HG03060 (cell line): ENCODE measurements at regions not wholly inside any gene's neighbourhood (a gene's known extent, or its start where the extent isn't known, plus 50 kb on each side); places are given as distances from the start of the nearest gene placed in this dataset.
"Not testable (repeated sequence)": the region's sequence is repeated elsewhere in the genome, so short reads cannot be mapped to it uniquely, and the experiment has no call there.

ENCODE experiments used
- ATAC-seq: cut with Tn5 transposase; IDR thresholded peaks from one replicate; pipeline ENCODE4 v1.9.1; 2021; ENCODE audit warnings: low read depth, moderate number of reproducible peaks; ENCODE audit not compliant: unreplicated experiment

GRCh38 chr4:23423540-23423939 is 466.3 kb downstream of the PPARGC1A start:
- ATAC-seq: no peak

DNA sequence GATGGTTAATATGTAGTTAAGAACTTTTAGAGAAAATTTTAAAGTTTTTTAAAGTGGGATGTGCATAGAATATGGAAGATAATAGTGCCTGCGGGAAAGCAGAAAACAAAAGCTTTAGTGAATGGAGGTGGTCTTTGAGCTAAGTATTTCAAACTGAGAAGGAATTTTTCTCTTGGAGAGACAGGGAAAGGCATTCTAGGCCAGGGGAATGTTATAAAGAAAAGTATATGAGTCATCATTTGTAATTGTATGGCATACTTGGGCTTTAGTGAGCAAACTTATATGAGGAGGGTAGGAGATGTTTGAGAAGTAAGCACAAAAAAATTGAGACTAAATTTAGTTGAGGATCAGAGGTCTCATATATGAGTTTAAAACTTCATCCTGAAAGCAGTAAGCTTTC is 467.0 kb downstream of the PPARGC1A start:
- no peak for ATAC-seq

- ATAC-seq: no peak
Observed at GRCh38 chr4:23413631-23414030, 476.2 kb downstream of the PPARGC1A start.

- ATAC-seq: no peak
Observed at GRCh38 chr4:23412701-23413100, 477.1 kb downstream of the PPARGC1A start.

GRCh38 chr4:23408913-23409312 is 480.9 kb downstream of the PPARGC1A start:
- ATAC-seq: not testable (repeated sequence)

GRCh38 chr4:23401572-23401971 is 488.3 kb downstream of the PPARGC1A start:
- no peak for ATAC-seq

GRCh38 chr4:23392860-23393458 is 496.9 kb downstream of the PPARGC1A start:
- no peak for ATAC-seq

DNA sequence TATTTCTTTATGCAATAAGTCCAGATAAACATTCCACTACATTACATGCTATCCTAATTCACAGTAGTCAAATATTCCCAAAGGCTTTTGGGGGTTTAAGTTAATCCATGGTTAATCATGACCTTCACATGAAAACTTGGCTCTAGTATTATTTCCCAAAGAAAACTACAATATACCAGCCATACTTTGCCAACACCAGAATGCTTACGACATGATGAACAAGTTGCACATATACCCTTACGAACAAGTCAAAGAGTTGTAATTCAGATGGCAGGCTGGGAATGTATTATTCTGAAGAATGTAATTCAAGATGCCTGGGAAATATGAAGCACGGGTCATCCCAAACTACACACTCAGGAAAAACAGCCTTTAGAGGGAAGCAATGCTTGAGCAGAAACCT is 499.6 kb downstream of the PPARGC1A start:
- no peak for ATAC-seq

GRCh38 chr4:23388699-23389395 is 501.0 kb downstream of the PPARGC1A start:
- no peak for ATAC-seq

- ATAC-seq: no peak
Observed at GRCh38 chr4:23388255-23388654, 501.6 kb downstream of the PPARGC1A start.

DNA sequence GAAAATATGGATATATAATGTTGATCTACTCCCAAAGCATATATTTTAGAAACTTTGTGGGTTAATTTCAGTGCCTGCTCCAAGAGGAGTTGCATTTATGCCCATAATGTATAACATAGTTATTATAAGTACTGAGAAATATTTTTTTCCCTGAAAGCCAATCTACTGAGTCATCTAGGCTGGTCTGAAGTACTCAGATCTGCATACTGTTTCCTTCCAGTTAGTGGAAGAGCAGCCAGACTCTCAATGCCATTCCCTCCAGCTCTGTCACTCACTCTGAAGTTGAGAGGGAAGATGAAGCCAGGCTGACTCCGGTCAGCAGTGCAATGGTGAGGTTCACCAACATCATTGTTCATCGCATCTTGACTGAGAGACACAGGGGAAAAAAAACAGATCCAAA is 505.1 kb downstream of the PPARGC1A start:
- no peak for ATAC-seq

GRCh38 chr4:23382879-23383278 is 507.0 kb downstream of the PPARGC1A start:
- ATAC-seq: no peak

DNA sequence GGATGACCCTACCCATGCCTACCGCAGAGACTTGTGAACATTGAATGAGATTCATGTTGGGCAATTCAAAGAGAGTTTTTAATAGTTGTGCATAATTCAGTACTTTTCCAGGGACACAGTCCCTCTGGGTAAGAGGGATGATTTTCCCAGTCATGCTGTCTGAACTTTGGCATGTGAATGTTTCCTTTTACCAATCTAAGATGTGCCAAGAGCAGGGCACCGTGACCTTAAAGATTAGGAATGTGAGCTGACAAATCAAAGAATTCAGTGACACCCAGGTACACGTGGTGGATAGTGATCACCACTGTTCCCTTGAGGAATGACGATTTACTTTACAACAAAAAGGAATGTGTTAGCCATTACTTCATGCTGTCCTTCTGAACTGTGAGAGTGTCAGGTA is 515.6 kb downstream of the PPARGC1A start:
- no peak for ATAC-seq

DNA sequence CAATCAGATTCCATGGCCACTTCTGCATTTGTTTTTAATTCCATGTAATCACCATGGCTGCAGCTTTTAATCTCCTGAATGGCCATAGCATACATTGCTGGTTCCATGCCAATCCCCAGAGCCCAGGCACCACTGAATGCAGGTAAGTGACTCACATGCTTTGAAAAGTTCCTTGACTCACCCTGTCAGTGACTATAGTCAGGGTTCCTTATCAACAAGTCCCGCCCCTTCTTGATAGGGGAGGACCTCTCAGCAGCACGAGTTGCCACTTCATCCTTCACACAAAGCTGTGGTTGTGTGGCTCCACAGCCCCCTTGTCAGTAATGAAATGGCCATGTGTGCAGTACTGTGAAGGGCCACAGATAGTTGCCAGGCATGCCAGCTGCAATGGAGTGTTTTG is 516.6 kb downstream of the PPARGC1A start:
- no peak for ATAC-seq

- ATAC-seq: no peak
Observed at GRCh38 chr4:23371533-23371932, 518.3 kb downstream of the PPARGC1A start.

- no peak for ATAC-seq
Observed at GRCh38 chr4:23369331-23369730, 520.5 kb downstream of the PPARGC1A start.

GRCh38 chr4:23368081-23368697 is 521.7 kb downstream of the PPARGC1A start:
- no peak for ATAC-seq

DNA sequence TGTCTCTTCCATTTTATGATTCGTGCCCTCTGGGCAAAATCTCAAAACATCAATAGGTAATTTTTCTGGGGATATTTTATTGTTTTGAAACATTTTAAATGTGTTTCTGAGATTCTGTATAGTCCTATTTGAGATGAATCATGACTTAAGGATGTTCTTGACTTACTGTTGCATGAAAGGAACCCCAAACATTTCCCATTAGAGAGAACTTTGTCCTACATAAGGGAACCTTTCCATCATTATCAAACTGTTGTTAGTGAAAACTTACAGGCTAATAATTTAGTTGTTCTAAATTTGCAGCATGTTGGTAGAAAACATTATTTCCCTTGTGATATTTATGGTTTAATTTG is 523.3 kb downstream of the PPARGC1A start:
- no peak for ATAC-seq

DNA sequence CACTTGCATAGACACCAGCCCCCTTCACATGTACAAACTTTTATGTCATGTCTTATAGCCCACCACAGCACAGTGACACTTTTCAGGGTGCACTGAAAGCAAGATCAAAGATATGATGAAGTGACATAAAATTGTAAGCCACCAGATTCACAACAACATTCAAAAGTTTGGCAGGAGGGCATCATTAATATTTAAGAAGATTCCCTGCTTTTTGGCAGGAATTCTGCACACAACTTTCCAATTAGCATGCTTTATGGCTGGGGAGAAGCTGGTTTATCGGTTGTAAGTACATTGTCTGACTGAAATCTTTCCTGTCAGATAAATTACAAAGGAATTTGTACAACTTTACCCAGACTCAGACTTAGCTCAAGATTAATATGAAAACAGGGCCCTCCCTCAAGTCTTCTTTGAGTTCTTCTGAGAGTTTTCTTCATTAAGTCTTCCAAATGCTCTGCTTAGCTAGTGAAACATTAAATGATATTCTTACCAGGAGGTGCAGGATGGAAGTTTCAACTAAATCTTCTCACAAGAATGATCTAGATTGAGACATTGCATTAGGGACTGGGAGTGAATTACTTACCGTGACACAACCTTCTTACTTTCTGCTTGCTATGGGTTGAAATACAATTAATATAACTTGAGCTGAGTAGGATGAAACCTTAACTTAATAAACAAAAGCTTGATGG is 523.8 kb downstream of the PPARGC1A start:
- no peak for ATAC-seq

DNA sequence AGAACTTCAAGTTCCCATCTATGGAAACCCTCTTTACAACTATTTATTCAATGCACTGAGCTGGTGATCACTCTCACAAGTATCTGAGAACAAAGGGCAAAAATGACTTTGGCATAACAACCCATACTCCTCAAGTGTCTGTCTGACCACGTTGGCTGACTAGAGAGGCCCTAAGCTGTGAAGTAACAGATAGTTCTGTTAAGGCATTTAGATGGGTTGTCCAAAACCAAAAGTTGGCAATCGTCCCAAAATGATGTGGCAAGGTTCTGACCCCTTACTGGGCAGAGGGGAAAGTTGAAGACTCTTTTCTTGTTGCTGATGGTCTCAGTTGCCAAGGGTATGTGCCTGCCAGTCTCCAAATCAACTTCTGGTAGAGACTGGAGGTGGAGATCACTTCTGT is 524.8 kb downstream of the PPARGC1A start:
- no peak for ATAC-seq

DNA sequence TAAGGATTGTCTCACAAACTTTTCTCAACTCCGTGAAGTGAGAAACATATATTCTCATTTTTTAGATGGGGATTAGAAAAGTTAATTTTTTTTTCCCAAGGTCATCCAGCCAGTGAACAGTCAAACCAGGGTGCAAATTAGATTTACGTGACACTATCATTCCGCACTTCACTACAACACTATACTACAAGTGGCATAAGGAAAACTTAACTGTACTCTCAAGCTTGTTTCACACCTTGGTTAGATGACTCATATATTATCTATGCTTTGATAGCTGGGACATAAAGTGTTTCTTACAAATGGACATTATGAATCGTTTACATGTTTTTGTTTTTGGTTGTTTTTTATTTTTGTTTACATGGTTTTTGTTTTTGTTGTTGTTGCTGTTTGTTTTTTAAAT is 525.7 kb downstream of the PPARGC1A start:
- ATAC-seq: no peak

GRCh38 chr4:23361453-23361852 is 528.4 kb downstream of the PPARGC1A start:
- ATAC-seq: no peak
